Heart left ventricle (tissue), 13 donors: ENCODE measurements at regions not wholly inside any gene's neighbourhood (a gene's known extent, or its start where the extent isn't known, plus 50 kb on each side); places are given as distances from the start of the nearest gene placed in this dataset.

ENCODE experiments used
- CTCF ChIP-seq, 12 donors: fragments of 200-600 bp; sonication (generic) in 4 of 12; IDR thresholded peaks; one replicate each; pipeline versions ENCODE4 v1.5.0 to v1.8.0; 2018 to 2022; ENCODE audit warnings: antibody characterized with exemption in 12 of 12, mild to moderate bottlenecking in 5 of 12
- POLR2A ChIP-seq, 2 donors: fragments of 450-650 bp; IDR thresholded peaks; one replicate each; pipeline ENCODE4 v1.6.1; 2017; ENCODE audit warnings: antibody characterized with exemption in 2 of 2, mild to moderate bottlenecking in 2 of 2, moderate library complexity in 2 of 2
- donor health status: ischemic (EF 13 %, LVEDD 7.1; RV severe dilation, severe dysfunction).
- donor health status: DM: no; HTN: yes; CAD: no.
- donor health status: DM: no; HTN: no; CAD: no.
- donor health status: ischemic (EF 25% LVEDD 6.9; RV normal size, moderate dysfunction).
- donor health status: ischemic (EF 25% LVEDD 5.7; RV mildly dilated, moderate dysfunction).
- donor health status: ischemic (EF 35%, LVEDD 5.7; RV mildly dilated, moderate dysfunction).
- donor health status: nonischemic (EF 11% LVEDD 7.7; RV severe dilation, severe dysfunction).
- donor health status: DM: yes; HTN: yes; CAD: no.
- donor health status: PGD.
- donor health status: ischemic (EF 29% LVEDD 5.4; RV normal size, mild dysfunction).
- donor health status: nonischemic (EF 23%, LVEDD 6.1; RV moderate dilation, normal function).

GRCh38 chr3:24999357-24999756 is 428.7 kb upstream of the RARB start:
- no peak for TF ChIP-seq POLR2A (IDR thresholded peaks at IDR 0.05)
- no peak for TF ChIP-seq CTCF (IDR thresholded peaks at IDR 0.05)
